WI38 (cell line): ENCODE measurements at regions not wholly inside any gene's neighbourhood (a gene's known extent, or its start where the extent isn't known, plus 50 kb on each side); places are given as distances from the start of the nearest gene placed in this dataset.

Experiments
- H3K4me3 ChIP-seq: 2 replicates; pipeline ENCODE4 v1.5.1; 2011; ENCODE audit warnings: low read depth, mild to moderate bottlenecking, control low read depth, low read length
- CTCF ChIP-seq: IDR thresholded peaks from 2 replicates; pipeline ENCODE4 v1.5.1; 2012; ENCODE audit warnings: low read depth, mild to moderate bottlenecking, control low read depth, low read length

- no peak overlapping the region for H3K4me3 ChIP-seq
- no peak for TF ChIP-seq CTCF
Observed at GRCh38 chr5:1731091-1731639, 68.5 kb downstream of the MRPL36 start.

DNA sequence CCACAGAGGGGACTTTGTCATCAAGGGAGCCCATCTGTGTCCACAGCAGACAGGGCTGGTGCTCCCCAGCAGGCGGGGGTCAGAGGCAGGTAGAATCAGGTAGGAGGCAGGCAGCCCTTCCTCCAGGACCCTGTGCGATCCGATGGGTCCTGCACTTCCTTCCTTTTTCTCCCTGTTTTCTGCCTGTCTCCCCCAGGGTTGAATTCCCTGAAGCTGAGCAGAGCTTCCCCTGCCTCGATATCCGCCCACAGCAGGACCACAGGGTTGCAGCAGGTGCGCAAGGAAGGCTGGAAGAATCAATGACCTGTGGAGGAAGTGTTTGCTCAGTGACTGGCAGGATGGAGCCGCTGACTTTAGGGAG, 69.2 kb downstream of the MRPL36 start:
- H3K4me3 ChIP-seq = no peak overlapping the region
- TF ChIP-seq CTCF = no peak

- TF ChIP-seq CTCF = no peak
- no peak overlapping the region for H3K4me3 ChIP-seq
Observed at GRCh38 chr5:1729641-1730486, 69.8 kb downstream of the MRPL36 start.

GRCh38 chr5:1728846-1729245, 70.8 kb downstream of the MRPL36 start:
- H3K4me3 ChIP-seq = no peak overlapping the region
- TF ChIP-seq CTCF = no peak

- no peak overlapping the region for H3K4me3 ChIP-seq
- no peak for TF ChIP-seq CTCF
Observed at GRCh38 chr5:1727571-1727970, 72.1 kb downstream of the MRPL36 start.

DNA sequence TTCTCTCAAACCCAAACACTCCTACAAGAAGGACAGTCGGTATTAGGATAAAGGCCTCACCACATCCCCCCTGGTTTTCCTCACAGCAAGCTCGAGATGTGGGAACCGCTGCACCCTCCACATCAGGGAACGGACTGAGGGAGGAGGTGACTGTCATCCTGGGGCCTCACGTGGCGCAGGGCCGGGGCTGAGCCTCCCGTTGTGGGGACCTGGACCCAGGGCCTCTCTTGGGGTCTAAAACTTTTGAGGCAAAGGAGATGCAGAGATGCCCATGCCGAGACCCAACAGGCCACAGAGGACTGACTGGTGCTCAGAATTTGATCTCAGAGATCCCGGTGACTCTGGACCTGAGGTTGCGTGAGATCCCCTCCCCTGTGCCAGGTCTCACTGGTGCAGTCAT, 72.7 kb downstream of the MRPL36 start:
- no peak for TF ChIP-seq CTCF
- no peak overlapping the region for H3K4me3 ChIP-seq

GRCh38 chr5:1726469-1726865, 73.2 kb downstream of the MRPL36 start:
- TF ChIP-seq CTCF = no peak

More at GRCh38 chr5:1726469-1726865, 73.2 kb downstream of the MRPL36 start:
- H3K4me3 ChIP-seq = no peak overlapping the region
